ENCODE measurements at regions not wholly inside any gene's neighbourhood (a gene's known extent, or its start where the extent isn't known, plus 50 kb on each side); places are given as distances from the start of the nearest gene placed in this dataset.

GRCh38 chr5:156174225-156174624 is 152.7 kb upstream of the SGCD start:
- TF ChIP-seq POLR2A (IDR thresholded peaks at IDR 0.05) (no peak), CTCF (IDR thresholded peaks at IDR 0.05) (no peak)
